Activated CD4-positive, alpha-beta T cell treated with anti-CD3 and anti-CD28 coated beads for 36 hours (primary cell): ENCODE measurements at regions not wholly inside any gene's neighbourhood (a gene's known extent, or its start where the extent isn't known, plus 50 kb on each side); places are given as distances from the start of the nearest gene placed in this dataset.

Experiments used
- ATAC-seq: fragments of 200-7000 bp; cut with Tn5 transposase; one replicate; pipeline ENCODE4 v1.10.0; 2021; ENCODE audit warnings: mild to moderate bottlenecking, moderate library complexity
- CTCF ChIA-PET: fragments of 350-600 bp; sonication (Branson Sonifier 250); formaldehyde crosslinking; loops from one replicate; lab custom pipeline; 2021; ENCODE audit warnings: antibody characterized with exemption; lab: Charles Lee
- POLR2A ChIA-PET: fragments of 350-600 bp; sonication (Branson Sonifier 250); formaldehyde crosslinking; loops from one replicate; lab custom pipeline; 2021; ENCODE audit warnings: antibody characterized with exemption, inconsistent platforms; lab: Charles Lee
- DNase-seq: peaks from one replicate; pipeline ENCODE4 v3.0.0-alpha.2; 2020
- H3K27ac Mint-ChIP-seq: one replicate; pipeline ENCODE4 v1.8.0; 2021; ENCODE audit warnings: mixed read lengths
- H3K27me3 Mint-ChIP-seq: one replicate; pipeline ENCODE4 v1.8.0; 2021; ENCODE audit warnings: mixed read lengths
- H3K36me3 Mint-ChIP-seq: one replicate; pipeline ENCODE4 v1.8.0; 2021; ENCODE audit warnings: low read depth, mixed read lengths
- H3K4me1 Mint-ChIP-seq: one replicate; pipeline ENCODE4 v1.8.0; 2021; ENCODE audit warnings: mixed read lengths
- H3K4me3 Mint-ChIP-seq: one replicate; pipeline ENCODE4 v1.8.0; 2021; ENCODE audit warnings: mild to moderate bottlenecking, moderate library complexity, mixed read lengths
- H3K9me3 Mint-ChIP-seq: one replicate; pipeline ENCODE4 v1.8.0; 2021; ENCODE audit warnings: low read depth, mixed read lengths
- intact Hi-C, 2 experiments: fragments of 100-400 bp; cut with DNase I in 1 of 2; cut with micrococcal nuclease in 1 of 2; formaldehyde crosslinking; loops; one replicate each; pipeline versions ENCODE4 v1.14.2 to v1.15.1; 2022 to 2024; cut with DNase I, micrococcal nuclease

DNA sequence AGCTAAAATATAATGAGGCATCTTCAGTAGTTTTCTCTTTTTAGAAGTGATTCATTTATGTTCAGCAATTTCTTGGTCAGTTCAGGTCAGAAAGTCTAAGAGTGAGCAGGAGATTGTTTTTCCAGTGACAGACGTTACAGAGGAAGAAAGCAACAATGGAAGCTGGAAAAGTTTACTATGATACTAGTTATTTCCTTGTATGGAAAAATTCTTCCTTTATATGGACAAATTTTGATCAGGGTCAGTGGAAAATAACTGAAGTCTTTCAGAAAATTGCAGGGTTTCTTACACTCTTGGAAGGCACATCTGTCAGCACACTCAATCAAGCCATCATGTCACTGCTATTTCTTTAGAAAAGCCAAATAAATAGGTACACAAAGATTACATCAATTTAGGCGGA is 1120.7 kb downstream of the FAT4 start:
- Mint-ChIP-seq H3K4me1 (no peaks in the 10 kb centered on the region), H3K9me3 (peaks cover 13% of the 10 kb centered on the region), H3K27ac (no peak overlapping the region), H3K27me3 (no peaks in the 10 kb centered on the region), H3K36me3 (no peaks in the 10 kb centered on the region), H3K4me3 (no peak overlapping the region)
- ChIA-PET CTCF (no interaction called here), POLR2A (no interaction called here)
- intact Hi-C loops = no loop called here
- ATAC-seq (no peak), DNase-seq (no peak)

DNA sequence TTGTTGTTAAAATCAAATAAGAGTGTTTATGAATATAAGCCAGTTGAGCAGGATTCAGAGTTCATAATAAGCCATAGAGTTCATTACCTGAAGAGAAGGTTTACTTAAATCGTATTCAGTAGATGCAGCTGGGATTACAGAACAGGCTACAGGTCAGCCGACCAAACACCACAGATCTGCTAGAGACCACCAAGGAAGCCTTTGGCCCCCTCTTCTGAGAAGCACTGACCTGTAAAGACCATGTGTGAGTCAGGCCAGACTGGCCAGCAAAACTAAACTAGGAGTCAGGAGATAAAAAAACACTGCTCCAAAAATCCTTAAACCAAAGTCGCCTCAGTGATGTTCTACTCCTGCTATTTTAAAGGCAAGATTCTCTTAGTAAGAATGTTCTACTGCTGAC is 1125.5 kb downstream of the FAT4 start:
- H3K27ac Mint-ChIP-seq = no peak overlapping the region
- no peaks in the 10 kb centered on the region for H3K36me3 Mint-ChIP-seq
- DNase-seq = no peak
- H3K4me3 Mint-ChIP-seq = no peak overlapping the region
- ChIA-PET POLR2A (no interaction called here), CTCF (no interaction called here)
- H3K9me3 Mint-ChIP-seq = peaks cover 12% of the 10 kb centered on the region
- H3K27me3 Mint-ChIP-seq = no peaks in the 10 kb centered on the region
- ATAC-seq = no peak
- no peaks in the 10 kb centered on the region for H3K4me1 Mint-ChIP-seq
- intact Hi-C loops = no loop called here

DNA sequence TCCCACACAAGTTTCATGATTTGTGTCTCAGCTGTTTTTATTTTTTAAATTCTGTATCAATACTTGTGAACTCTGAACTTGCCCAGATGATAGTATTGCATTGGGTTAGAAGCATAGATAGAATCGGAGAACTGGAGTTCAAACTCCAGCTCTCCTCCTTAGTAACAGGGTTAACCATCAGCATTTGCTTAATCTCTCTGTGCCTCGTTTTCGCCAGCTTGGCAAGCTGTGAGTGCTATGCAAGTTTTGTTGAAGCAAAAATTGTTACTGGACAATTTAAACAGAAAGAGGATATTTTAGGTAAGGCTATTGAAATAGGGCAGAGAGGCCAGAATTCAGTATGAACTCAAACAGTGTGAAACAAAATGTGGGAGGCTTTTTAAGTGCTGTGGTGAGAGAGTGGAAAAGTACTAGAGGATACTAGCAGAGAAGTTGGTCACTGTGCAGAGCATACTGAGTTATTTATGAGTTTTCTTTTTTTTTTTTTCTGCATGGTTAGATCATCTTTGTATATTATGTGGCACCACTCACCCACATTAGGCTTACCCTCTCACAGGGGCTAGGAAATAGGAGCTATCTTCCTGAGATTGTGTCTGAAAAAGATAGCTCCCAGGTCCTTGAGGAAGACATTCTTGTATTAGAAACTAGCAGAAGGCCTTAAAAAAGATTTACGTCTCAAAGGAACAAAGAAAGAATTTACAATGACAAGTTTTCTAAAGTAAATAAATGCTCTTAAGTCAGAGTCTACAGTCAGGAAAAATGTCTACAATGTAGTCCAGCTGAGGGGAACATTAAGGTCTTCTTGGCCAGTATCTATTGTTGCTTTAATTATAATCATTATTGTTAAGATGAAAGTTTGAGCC is 1126.6 kb downstream of the FAT4 start:
- CTCF ChIA-PET = no interaction called here
- DNase-seq (no peak), ATAC-seq (no peak)
- Mint-ChIP-seq H3K4me3 (no peak overlapping the region), H3K9me3 (peaks cover 12% of the 10 kb centered on the region), H3K27me3 (no peaks in the 10 kb centered on the region), H3K27ac (no peak overlapping the region), H3K4me1 (no peaks in the 10 kb centered on the region), H3K36me3 (no peaks in the 10 kb centered on the region)
- intact Hi-C loops = no loop called here
- POLR2A ChIA-PET = no interaction called here

DNA sequence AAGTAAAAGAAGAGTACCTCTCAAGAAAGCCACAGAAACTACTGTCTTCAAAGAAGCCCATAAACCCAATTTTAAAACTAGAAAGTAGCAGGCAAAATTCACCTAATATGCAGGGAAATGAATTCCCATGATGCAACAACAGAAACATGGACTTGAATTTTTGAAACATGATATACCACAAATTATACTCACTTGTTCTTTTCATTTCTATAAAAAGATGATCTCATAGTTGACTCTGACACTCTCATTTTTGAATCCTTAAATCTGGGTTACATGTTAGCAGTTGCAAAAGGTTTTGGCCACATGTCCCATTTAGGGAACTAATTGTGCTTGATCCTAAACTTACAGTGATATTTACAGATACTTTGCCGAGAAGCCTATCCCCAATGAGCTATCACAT is 1130.8 kb downstream of the FAT4 start:
- no peak overlapping the region for H3K4me3 Mint-ChIP-seq
- H3K27ac Mint-ChIP-seq = no peak overlapping the region
- H3K36me3 Mint-ChIP-seq = no peaks in the 10 kb centered on the region
- ATAC-seq (no peak), DNase-seq (no peak)
- H3K4me1 Mint-ChIP-seq = no peaks in the 10 kb centered on the region
- intact Hi-C loops = no loop called here
- ChIA-PET CTCF (no interaction called here), POLR2A (no interaction called here)
- H3K9me3 Mint-ChIP-seq = peaks cover 4% of the 10 kb centered on the region
- no peaks in the 10 kb centered on the region for H3K27me3 Mint-ChIP-seq

DNA sequence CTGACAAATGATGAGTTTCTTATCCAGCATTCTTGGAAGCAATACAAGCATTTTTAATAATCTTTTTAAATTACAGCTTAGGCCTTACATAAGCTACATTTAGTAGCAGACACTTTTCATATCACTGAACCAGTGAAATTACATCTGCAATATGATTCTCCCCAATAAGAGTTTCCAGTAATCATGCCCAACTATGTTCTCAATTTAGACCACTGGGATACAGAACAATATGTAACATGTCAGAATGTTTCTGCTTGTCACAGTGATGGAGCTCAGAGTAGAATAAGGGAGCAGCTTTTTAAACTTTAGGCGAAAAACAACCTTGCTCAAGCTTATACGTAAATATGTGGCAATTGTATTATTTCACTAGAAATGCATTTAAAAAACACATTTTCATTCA is 1132.2 kb downstream of the FAT4 start:
- Mint-ChIP-seq H3K27me3 (no peaks in the 10 kb centered on the region), H3K27ac (no peak overlapping the region), H3K36me3 (no peaks in the 10 kb centered on the region), H3K9me3 (peaks cover 2% of the 10 kb centered on the region), H3K4me1 (no peaks in the 10 kb centered on the region), H3K4me3 (no peak overlapping the region)
- ChIA-PET CTCF (no interaction called here), POLR2A (no interaction called here)
- intact Hi-C loops = no loop called here
- ATAC-seq (no peak), DNase-seq (no peak)

DNA sequence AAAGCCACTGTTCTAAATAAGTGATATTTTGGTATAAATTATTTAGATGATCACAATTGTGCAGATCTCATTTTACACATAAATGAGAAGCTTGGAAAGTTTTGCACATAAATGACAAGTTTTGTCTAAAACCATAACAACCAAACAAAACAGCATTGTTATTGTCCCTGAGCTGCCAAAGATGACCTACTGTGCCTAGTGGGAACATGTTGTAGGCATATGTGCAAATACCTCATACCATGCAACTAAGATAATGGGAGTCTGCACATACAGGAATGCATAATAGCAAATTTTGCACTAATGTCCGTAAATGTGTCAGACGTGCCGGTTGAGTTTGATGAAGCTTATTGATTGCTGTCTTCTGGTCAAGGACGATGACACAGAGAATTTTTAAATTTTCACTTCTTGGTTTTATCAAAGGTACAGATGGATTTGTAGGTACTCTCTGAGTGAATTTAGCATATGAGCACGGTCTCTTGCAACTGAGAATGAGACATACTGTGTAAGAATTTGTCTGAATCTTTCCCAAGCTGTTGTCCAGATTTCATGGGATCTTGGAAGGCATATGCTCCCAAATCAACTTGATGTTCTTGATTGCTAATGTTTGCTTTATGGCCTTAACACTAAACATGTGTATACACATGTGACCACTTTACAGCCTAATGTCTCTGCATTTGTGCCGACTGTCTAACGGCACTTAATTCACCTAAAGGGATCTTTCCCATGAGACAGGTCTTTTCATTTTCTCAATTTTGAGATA is 1133.5 kb downstream of the FAT4 start:
- Mint-ChIP-seq H3K27ac (no peak overlapping the region), H3K4me1 (no peaks in the 10 kb centered on the region), H3K27me3 (no peaks in the 10 kb centered on the region), H3K9me3 (peaks cover 5% of the 10 kb centered on the region), H3K36me3 (no peaks in the 10 kb centered on the region), H3K4me3 (no peak overlapping the region)
- ChIA-PET CTCF (interaction anchor here (0.5 kb wide), 1 partner anchor 169 kb away, joined by 3 read pairs; no protein-coding TSS in a partner anchor), POLR2A (no interaction called here)
- intact Hi-C loops = no loop called here
- ATAC-seq (no peak), DNase-seq (no peak)

DNA sequence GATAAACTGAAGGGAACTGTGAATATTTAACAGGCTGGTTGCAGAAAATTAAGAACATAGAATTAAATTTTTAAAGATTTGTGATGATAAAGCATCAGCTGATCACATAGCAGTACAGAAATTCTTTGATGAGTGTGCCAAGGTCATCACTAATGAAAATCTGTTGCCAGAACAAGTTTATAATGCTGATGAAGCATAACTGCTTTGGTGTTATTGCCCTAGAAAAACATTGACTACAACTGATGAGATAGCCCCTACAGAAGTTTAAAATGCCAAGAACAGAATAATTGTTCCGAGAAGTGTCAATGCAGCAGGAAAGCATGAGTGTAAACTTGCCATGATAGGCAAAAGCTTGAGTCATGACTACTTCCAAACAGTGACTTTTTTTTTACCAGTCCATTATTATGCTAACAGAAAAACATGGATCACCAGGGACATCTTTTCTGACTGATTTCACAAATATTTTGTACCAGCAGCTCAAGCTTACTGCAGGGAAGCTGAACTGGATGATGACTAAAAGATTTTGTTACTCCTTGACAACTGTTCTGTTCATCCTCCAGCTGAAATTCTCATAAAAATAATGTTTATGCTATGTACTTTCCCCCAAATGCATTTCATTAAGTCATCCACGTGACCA is 1136.6 kb downstream of the FAT4 start:
- Mint-ChIP-seq H3K4me1 (no peaks in the 10 kb centered on the region), H3K27ac (no peak overlapping the region), H3K36me3 (no peaks in the 10 kb centered on the region), H3K9me3 (peaks cover 3% of the 10 kb centered on the region), H3K27me3 (no peaks in the 10 kb centered on the region), H3K4me3 (no peak overlapping the region)
- ATAC-seq (no peak), DNase-seq (no peak)
- ChIA-PET POLR2A (no interaction called here), CTCF (no interaction called here)
- intact Hi-C loops = no loop called here

DNA sequence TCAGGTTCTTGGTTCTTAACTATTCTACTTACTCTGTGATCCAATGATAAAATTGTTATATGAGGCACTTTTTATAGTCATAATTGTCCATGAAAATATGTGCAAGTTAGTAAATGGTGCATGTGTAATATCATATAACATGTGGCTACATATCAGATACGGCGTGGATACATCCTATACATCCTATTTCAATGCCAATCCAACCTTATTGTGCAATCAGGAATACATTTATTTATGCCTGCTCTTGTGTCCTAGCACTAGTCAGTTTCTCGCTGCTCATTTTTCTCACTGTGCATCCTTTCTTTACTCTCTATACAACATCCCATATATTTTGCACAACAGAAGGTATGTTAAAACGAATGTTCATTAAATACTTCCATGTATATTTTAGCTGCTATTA is 1141.1 kb downstream of the FAT4 start:
- no peaks in the 10 kb centered on the region for H3K27me3 Mint-ChIP-seq
- intact Hi-C loops = no loop called here
- POLR2A ChIA-PET = no interaction called here
- DNase-seq = no peak
- CTCF ChIA-PET = no interaction called here
- no peaks in the 10 kb centered on the region for H3K4me1 Mint-ChIP-seq
- H3K27ac Mint-ChIP-seq = no peak overlapping the region
- peaks cover 4% of the 10 kb centered on the region for H3K9me3 Mint-ChIP-seq
- ATAC-seq = no peak
- no peaks in the 10 kb centered on the region for H3K36me3 Mint-ChIP-seq
- no peak overlapping the region for H3K4me3 Mint-ChIP-seq

DNA sequence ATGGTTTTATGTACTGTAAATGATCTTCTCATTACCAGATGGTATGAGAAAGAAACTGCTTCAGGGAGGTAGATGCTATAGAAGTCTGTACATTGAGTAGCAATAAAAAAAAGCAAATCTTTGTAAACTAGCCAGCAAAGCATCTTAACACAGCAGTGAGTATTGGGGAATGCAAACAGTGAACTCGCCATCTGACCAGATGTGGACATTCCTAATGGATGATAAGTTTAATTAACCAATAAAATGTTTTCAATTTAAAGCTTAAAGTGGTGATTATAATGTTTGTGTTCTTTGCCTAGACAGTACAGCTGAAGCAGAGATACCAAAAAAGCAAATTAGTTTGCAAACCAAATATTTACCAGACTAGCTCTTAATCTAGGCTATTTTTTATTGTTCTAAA is 1144.2 kb downstream of the FAT4 start:
- intact Hi-C loops = no loop called here
- DNase-seq (no peak), ATAC-seq (no peak)
- no peaks in the 10 kb centered on the region for H3K27me3 Mint-ChIP-seq
- no peak overlapping the region for H3K4me3 Mint-ChIP-seq
- H3K27ac Mint-ChIP-seq = no peak overlapping the region
- ChIA-PET POLR2A (no interaction called here), CTCF (no interaction called here)
- peaks cover 2% of the 10 kb centered on the region for H3K9me3 Mint-ChIP-seq
- no peaks in the 10 kb centered on the region for H3K4me1 Mint-ChIP-seq
- H3K36me3 Mint-ChIP-seq = no peaks in the 10 kb centered on the region

DNA sequence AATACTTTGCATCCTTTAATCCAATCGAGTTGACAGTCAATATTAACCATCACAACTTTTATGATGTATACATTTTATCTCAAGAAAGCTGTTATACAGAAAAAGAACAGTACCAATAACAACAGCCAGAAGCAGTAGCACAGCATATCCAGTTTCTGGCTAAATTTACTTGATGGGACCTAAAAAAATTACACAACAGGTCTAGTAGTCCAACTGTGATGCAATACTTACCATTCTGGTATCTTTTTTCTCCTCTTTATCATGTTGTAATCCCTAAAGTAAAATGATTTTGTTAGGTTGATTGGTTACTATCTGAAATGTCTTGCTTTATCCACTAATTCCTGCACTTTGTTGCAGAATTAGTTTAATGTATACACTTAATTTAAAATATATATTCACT is 1150.6 kb downstream of the FAT4 start:
- no peak overlapping the region for H3K4me3 Mint-ChIP-seq
- no peak for DNase-seq
- no peak for ATAC-seq
- peaks cover 2% of the 10 kb centered on the region for H3K9me3 Mint-ChIP-seq
- intact Hi-C loops = no loop called here
- H3K36me3 Mint-ChIP-seq = no peaks in the 10 kb centered on the region
- CTCF ChIA-PET = no interaction called here
- H3K4me1 Mint-ChIP-seq = no peaks in the 10 kb centered on the region
- no peaks in the 10 kb centered on the region for H3K27me3 Mint-ChIP-seq
- no peak overlapping the region for H3K27ac Mint-ChIP-seq
- POLR2A ChIA-PET = no interaction called here

DNA sequence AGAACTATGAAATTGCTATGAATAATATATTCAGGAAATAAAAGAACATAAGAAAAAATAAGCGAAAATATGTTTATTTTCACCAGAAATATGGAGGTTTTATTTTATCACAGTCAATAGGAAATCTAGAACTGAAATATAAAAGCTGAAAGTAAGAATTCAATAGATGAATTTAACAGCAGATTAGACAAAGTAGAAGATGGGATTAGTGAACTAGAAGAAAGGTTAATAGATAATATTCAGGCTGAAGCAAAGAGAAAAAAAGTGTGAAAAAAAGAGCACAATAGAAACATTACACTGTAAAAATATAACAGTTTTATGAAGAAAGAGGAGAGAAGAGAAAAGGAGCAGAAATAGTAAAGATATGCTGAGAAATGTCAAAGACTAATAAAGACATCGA is 1152.1 kb downstream of the FAT4 start:
- intact Hi-C loops = no loop called here
- Mint-ChIP-seq H3K27ac (no peak overlapping the region), H3K36me3 (no peaks in the 10 kb centered on the region), H3K9me3 (peaks cover 2% of the 10 kb centered on the region), H3K4me3 (no peak overlapping the region), H3K4me1 (no peaks in the 10 kb centered on the region), H3K27me3 (no peaks in the 10 kb centered on the region)
- ATAC-seq (no peak), DNase-seq (no peak)
- ChIA-PET POLR2A (no interaction called here), CTCF (no interaction called here)

DNA sequence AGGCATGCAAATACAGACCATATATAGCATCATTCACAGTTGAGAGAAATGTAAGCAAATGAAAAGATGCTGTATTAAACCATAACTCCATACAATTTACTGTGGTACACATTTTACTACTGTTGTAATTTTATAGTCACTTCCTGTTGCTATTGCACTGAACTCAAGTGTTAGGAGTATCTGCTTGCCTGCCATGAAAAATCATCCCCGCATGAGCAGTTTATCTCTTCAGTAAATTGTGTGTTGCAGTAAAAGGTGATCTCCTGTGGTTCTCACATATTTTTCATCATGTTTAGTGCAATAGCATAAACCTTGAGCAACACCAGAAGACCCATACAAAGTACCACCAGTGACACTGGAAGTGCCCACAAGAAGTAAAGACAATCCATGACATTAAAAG is 1153.4 kb downstream of the FAT4 start:
- POLR2A ChIA-PET = no interaction called here
- no peaks in the 10 kb centered on the region for H3K27me3 Mint-ChIP-seq
- no peak for DNase-seq
- peaks cover 2% of the 10 kb centered on the region for H3K9me3 Mint-ChIP-seq
- intact Hi-C loops = no loop called here
- no peak for ATAC-seq
- H3K4me3 Mint-ChIP-seq = no peak overlapping the region
- CTCF ChIA-PET = no interaction called here
- H3K27ac Mint-ChIP-seq = no peak overlapping the region
- H3K4me1 Mint-ChIP-seq = no peaks in the 10 kb centered on the region
- H3K36me3 Mint-ChIP-seq = no peaks in the 10 kb centered on the region
